Vagina (tissue), 2 donors: ENCODE measurements at regions not wholly inside any gene's neighbourhood (a gene's known extent, or its start where the extent isn't known, plus 50 kb on each side); places are given as distances from the start of the nearest gene placed in this dataset.

ENCODE experiments used
- POLR2A ChIP-seq, 2 donors: fragments of 450-650 bp; IDR thresholded peaks; one replicate each; pipeline ENCODE4 v1.6.1; 2017; ENCODE audit warnings: antibody characterized with exemption in 2 of 2, mild to moderate bottlenecking in 2 of 2, moderate library complexity in 2 of 2
- TF ChIP-seq, protein P1 (sequence below), 3 experiments: fragments of 450-650 bp in 2 of 3; fragments of 200-600 bp in 1 of 3; sonication (generic) in 1 of 3; IDR thresholded peaks; one replicate each; pipeline ENCODE4 v1.5.1; 2017 to 2019; ENCODE audit warnings: antibody characterized with exemption in 3 of 3, mild to moderate bottlenecking in 2 of 3, moderate library complexity in 2 of 3

DNA sequence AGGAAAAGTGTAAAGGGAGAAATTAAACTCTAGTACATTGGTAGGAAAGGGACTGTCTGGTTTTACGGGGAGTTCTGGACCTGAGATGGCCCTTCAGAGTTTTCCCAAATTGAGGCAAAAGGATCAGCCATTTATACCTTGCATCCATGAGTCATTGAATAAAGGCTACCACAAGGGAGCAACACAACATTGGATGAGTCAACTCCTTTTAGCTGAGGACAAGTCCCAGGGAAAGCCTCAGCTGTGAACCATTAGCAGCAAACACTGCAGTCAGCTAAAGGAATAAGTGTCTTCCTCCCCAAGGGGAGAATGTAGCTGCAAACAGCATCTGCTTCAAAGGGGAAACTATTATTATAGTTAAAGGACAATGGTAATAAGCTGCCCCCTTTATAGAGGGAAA is 468.7 kb upstream of the ID4 start:
- TF ChIP-seq POLR2A (IDR thresholded peaks at IDR 0.05): no peak
- TF ChIP-seq, protein P1, sequence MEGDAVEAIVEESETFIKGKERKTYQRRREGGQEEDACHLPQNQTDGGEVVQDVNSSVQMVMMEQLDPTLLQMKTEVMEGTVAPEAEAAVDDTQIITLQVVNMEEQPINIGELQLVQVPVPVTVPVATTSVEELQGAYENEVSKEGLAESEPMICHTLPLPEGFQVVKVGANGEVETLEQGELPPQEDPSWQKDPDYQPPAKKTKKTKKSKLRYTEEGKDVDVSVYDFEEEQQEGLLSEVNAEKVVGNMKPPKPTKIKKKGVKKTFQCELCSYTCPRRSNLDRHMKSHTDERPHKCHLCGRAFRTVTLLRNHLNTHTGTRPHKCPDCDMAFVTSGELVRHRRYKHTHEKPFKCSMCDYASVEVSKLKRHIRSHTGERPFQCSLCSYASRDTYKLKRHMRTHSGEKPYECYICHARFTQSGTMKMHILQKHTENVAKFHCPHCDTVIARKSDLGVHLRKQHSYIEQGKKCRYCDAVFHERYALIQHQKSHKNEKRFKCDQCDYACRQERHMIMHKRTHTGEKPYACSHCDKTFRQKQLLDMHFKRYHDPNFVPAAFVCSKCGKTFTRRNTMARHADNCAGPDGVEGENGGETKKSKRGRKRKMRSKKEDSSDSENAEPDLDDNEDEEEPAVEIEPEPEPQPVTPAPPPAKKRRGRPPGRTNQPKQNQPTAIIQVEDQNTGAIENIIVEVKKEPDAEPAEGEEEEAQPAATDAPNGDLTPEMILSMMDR (IDR thresholded peaks at IDR 0.05): no peak
